TTC549 (cell line): ENCODE measurements at regions not wholly inside any gene's neighbourhood (a gene's known extent, or its start where the extent isn't known, plus 50 kb on each side); places are given as distances from the start of the nearest gene placed in this dataset.
"Not testable (repeated sequence)": the region's sequence is repeated elsewhere in the genome, so short reads cannot be mapped to it uniquely, and the experiment has no call there.

Source experiments
- FAIRE-seq: peaks from 2 replicates; lab custom pipeline; 2012; peaks lifted over from hg19 to GRCh38; lab: Jason Lieb, UNC

DNA sequence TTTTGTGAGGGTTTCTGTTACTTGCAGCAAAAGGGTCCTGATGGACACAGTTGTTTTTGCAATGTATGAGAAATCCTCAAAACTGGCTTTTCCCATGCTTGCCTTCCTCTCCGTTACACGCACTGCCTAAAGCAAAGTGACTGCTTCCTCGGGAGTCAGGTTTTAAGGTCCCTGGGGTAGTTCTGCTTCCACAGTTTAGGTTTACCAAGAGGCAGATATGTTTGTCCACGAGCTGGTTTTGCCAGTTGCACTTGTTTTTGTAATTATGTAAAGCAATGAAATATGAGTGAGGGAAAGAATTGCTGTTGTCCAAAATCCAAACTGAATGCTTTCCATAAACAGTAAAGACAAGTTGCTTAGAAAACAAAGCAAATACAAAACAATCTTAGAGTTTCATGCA is 290.7 kb upstream of the AMIGO2 start:
- FAIRE-seq, result no peak

DNA sequence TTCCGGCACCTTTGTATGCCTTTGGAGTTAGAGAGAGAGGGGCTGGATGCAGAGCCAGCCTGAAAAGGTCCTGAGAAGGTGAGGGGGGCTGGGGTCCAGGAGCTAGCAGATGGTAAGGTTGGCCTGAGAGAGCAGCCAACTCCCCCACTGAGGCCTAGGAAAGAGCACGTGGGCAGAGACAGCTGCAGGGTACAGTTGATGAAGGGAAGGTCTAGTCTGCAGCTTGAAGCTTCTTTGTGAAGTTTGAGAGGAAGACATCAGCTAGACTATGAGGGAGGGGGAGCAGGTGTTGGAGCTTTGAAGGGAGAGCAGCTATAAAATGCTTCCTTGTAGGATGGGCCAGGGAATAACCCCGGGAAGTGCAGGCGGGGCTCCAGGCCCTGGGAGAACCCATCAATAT is 289.3 kb upstream of the AMIGO2 start:
- FAIRE-seq, result no peak

GRCh38 chr12:47367912-47368537 is 288.3 kb upstream of the AMIGO2 start:
- FAIRE-seq, result no peak

GRCh38 chr12:47366579-47366978 is 286.8 kb upstream of the AMIGO2 start:
- no peak for FAIRE-seq

GRCh38 chr12:47366157-47366556 is 286.4 kb upstream of the AMIGO2 start:
- FAIRE-seq, result no peak

GRCh38 chr12:47365443-47366076 is 285.8 kb upstream of the AMIGO2 start:
- FAIRE-seq, result not testable (repeated sequence)

GRCh38 chr12:47364261-47364660 is 284.5 kb upstream of the AMIGO2 start:
- FAIRE-seq, result no peak

- FAIRE-seq, result no peak
These were observed 282.5 kb upstream of the AMIGO2 start for GRCh38 chr12:47362126-47362705.

- FAIRE-seq, result no peak
These were observed 281.7 kb upstream of the AMIGO2 start for GRCh38 chr12:47361389-47362021.

DNA sequence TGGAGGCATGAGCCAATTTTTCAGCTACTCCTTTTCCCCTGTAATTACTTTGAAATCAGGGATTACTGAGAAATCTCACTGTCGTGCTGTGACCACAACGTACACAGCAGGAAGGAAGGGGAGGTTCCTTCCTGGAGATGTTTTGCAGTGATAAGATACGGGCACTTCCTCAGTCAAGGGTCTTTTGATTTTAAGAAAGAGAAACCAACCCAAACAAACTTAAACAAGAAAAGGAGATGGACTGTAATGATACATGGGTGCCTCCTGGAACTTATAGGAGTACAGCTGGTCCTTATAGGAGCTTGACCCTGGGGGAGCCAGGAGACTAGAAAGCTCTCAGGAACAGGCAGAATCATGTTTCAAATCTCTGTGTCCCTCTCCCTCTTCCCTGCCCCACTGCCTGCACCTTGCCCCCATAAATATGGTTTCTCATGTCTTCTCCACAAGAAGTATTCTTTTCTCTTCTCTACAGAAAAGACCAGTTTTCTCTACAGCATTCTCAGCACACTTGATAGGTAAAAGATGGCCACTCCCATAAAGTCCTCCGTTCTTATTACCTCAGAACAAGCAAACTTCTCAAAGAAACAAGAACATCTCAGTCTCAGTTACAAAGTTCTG is 281.1 kb upstream of the AMIGO2 start:
- FAIRE-seq, result no peak

DNA sequence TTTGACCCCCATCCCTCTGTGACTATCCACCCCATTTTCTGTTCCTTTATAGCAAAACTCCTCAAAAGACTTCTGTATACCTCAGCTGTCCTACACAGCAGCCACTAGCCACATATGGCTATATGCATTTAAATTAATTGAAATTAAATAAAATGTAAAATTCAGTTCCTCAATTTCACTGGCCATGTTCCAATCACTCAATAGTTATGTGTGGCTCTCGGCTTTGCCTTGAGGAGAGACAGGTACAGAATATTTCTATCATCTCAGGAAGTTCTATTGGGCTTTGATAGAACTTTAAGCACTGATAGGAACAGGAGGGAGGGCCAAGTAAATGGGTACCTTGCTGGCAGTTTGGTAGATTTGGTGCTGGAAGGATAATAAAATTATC is 280.3 kb upstream of the AMIGO2 start:
- FAIRE-seq, result no peak

- no peak for FAIRE-seq
These were observed 279.7 kb upstream of the AMIGO2 start for GRCh38 chr12:47359310-47360092.

DNA sequence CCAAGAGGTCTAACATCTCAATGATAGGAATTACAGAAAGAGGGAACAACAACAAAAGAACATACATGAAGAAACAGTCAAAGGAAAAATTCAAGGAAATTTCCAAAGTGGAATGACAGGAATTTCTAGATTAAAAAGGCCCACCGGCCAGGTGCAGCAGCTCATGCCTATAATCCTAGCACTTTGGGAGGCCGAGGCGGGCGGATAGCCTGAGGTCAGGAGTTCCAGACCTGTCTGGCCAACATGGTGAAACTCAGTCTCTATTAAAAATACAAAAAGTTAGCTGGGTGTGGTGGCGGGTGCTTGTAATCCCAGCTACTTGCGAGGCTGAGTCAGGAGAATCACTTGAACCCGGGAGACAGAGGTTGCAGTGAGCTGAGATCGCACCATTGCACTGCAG is 277.2 kb upstream of the AMIGO2 start:
- FAIRE-seq, result not testable (repeated sequence)

GRCh38 chr12:47356129-47356700 is 276.5 kb upstream of the AMIGO2 start:
- no peak for FAIRE-seq

GRCh38 chr12:47353508-47353907 is 273.7 kb upstream of the AMIGO2 start:
- no peak for FAIRE-seq

GRCh38 chr12:47352067-47352466 is 272.3 kb upstream of the AMIGO2 start:
- FAIRE-seq, result no peak

DNA sequence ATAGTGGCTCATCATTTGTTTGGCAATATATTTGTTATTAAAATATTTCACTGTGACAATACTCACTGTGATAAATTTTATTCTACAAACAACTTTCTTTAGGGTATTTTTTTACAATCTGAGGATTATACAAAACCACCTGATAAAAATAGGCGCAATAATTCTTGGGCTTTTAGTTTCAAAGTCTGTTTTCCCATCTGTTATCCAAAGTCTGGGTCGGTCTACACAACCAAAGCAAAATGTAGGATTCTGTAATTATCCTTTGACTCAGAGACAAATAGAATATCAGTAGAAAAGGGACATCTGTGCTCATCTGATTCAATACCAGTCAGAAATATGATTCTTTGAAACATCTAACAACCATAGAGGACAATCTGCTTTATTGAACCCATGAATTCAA is 271.8 kb upstream of the AMIGO2 start:
- no peak for FAIRE-seq

DNA sequence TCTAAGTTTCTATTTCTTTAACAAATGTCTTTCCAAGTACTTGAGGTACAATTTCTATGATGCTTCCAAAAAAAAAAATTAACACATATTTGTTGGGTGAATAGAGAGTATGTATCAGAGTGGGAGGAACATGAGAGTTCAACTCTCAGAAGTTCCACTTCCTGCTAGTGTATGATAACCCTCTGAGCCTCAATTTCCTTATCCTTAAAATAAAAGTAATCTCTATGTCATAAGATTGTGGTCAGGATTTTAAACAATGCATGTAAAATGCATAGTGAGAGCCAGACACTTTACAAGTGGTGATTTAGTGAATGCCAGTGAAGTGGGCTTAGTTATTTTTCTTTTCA is 270.3 kb upstream of the AMIGO2 start:
- no peak for FAIRE-seq

DNA sequence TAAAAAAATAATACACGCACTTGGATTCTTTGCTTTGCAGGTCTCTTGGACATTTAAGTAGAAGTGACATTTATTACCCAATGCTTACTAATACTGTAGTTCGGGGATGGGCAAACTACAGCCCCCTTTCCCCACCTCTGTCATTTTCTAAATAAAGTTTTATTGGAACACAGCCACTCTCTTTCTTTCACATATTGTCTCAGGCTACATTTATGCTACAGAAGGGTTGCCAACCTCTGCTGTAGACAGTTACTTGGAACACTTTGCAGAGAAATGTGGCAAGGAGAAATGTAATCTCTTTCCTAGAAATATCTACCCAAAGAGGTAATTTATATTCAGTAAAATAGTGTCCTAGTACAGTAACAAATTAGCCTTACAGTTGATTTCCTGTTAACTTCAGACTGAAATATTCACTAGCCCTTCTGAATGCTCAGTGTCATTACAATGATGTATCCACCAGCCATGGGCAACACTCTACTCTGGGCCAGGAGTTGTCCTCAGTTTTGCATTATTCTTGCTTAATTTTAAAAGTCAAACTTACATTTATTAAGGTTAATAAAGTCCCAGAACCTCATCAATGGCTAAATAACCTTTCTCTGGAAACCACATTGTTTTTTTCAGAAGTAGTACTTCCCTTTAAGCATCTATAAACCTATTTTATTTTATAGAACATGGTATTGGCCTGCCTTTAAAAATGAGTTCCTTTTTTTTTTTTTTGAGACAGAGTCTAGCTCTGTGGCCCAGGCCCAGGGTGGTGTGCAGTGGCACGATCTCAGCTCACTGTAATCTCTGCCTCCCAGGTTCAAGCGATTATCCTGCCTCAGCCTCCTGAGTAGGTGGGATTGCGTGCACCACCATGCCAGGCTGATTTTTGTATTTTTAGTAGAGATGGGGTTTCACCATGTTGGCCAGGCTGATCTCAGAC is 269.6 kb upstream of the AMIGO2 start:
- FAIRE-seq, result no peak

DNA sequence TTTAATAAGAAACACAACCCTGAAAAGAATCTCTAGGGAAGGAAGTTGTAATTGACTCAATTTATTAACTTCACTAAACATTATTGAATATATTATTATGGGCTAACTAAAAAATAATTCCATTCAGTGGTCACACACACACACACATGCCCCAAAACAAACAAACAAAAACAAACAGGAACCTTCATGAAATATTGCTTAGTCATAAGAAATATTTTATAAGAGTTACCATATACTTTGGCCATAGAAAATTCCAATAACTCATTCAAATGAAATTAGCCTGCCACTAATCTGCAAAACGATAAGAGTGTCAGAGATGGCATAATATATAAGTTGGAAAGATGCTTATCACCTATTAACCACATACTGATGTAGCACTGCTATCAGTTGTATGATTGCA is 268.4 kb upstream of the AMIGO2 start:
- FAIRE-seq, result no peak
